ENCODE measurements at regions not wholly inside any gene's neighbourhood (a gene's known extent, or its start where the extent isn't known, plus 50 kb on each side); places are given as distances from the start of the nearest gene placed in this dataset.
A peak's percentile ranks its signal among the peaks of the same experiment; 100 is the strongest.

- no peak for TF ChIP-seq FOXM1 (IDR thresholded peaks at IDR 0.05; ENCODE audit: borderline replicate concordance, low read depth)
- no peak for TF ChIP-seq CEBPB (IDR thresholded peaks at IDR 0.05)
- TF ChIP-seq REST (IDR thresholded peaks at IDR 0.05; ENCODE audit: low read depth) = no peak
- TF ChIP-seq NFIC (IDR thresholded peaks at IDR 0.05) = no peak
- no peak for TF ChIP-seq CREB1 (IDR thresholded peaks at IDR 0.05; ENCODE audit: low read depth)
- TF ChIP-seq RAD21 (IDR thresholded peaks at IDR 0.05; ENCODE audit: low read depth) = no peak
- no peak for TF ChIP-seq USF1 (IDR thresholded peaks at IDR 0.05)
- no peak for TF ChIP-seq YY1 (IDR thresholded peaks at IDR 0.05; ENCODE audit: low read depth)
- no peak for TF ChIP-seq TCF12 (IDR thresholded peaks at IDR 0.05; ENCODE audit: low read depth)
- TF ChIP-seq ZBTB7A (IDR thresholded peaks at IDR 0.05; ENCODE audit: low read depth) = no peak
- no peak for TF ChIP-seq EP300 (IDR thresholded peaks at IDR 0.05; ENCODE audit: borderline replicate concordance)
- no peak for TF ChIP-seq MAX (IDR thresholded peaks at IDR 0.05)
- no peak for TF ChIP-seq TAF1 (IDR thresholded peaks at IDR 0.05; ENCODE audit: low read depth)
Observed at GRCh38 chr1:234840843-234841242, 230.9 kb upstream of the IRF2BP2 start.

- no peak for TF ChIP-seq FOXM1 (IDR thresholded peaks at IDR 0.05; ENCODE audit: borderline replicate concordance, low read depth)
- no peak for TF ChIP-seq USF1 (IDR thresholded peaks at IDR 0.05)
- TF ChIP-seq REST (IDR thresholded peaks at IDR 0.05; ENCODE audit: low read depth) = no peak
- no peak for TF ChIP-seq MAX (IDR thresholded peaks at IDR 0.05)
- TF ChIP-seq TEAD4 (IDR thresholded peaks at IDR 0.05) = no peak
- no peak for TF ChIP-seq TCF12 (IDR thresholded peaks at IDR 0.05; ENCODE audit: low read depth)
- TF ChIP-seq NFIC (IDR thresholded peaks at IDR 0.05) = no peak
- no peak for TF ChIP-seq TAF1 (IDR thresholded peaks at IDR 0.05; ENCODE audit: low read depth)
- TF ChIP-seq CREB1 (IDR thresholded peaks at IDR 0.05; ENCODE audit: low read depth) = no peak
- TF ChIP-seq EGR1 (IDR thresholded peaks at IDR 0.05) = no peak
- no peak for TF ChIP-seq ZBTB7A (IDR thresholded peaks at IDR 0.05; ENCODE audit: low read depth)
- TF ChIP-seq YY1 (IDR thresholded peaks at IDR 0.05; ENCODE audit: low read depth) = no peak
- no peak for TF ChIP-seq CEBPB (IDR thresholded peaks at IDR 0.05)
- TF ChIP-seq EP300 (IDR thresholded peaks at IDR 0.05; ENCODE audit: borderline replicate concordance) = no peak
- TF ChIP-seq RAD21 (IDR thresholded peaks at IDR 0.05; ENCODE audit: low read depth) = no peak
Observed at GRCh38 chr1:234840253-234840652, 230.3 kb upstream of the IRF2BP2 start.

GRCh38 chr1:234839663-234840062 is 229.7 kb upstream of the IRF2BP2 start:
- TF ChIP-seq TEAD4 (IDR thresholded peaks at IDR 0.05) (peak; percentile 47; the same call in 1 of the 2 replicates), REST (IDR thresholded peaks at IDR 0.05; ENCODE audit: low read depth) (no peak)

- no peak for TF ChIP-seq REST (IDR thresholded peaks at IDR 0.05; ENCODE audit: low read depth)
- TF ChIP-seq EGR1 (IDR thresholded peaks at IDR 0.05) = no peak
- TF ChIP-seq CEBPB (IDR thresholded peaks at IDR 0.05) = no peak
- TF ChIP-seq RAD21 (IDR thresholded peaks at IDR 0.05; ENCODE audit: low read depth) = no peak
- no peak for TF ChIP-seq USF1 (IDR thresholded peaks at IDR 0.05)
- no peak for TF ChIP-seq NFIC (IDR thresholded peaks at IDR 0.05)
- no peak for TF ChIP-seq TAF1 (IDR thresholded peaks at IDR 0.05; ENCODE audit: low read depth)
- no peak for TF ChIP-seq EP300 (IDR thresholded peaks at IDR 0.05; ENCODE audit: borderline replicate concordance)
- TF ChIP-seq TCF12 (IDR thresholded peaks at IDR 0.05; ENCODE audit: low read depth) = no peak
- TF ChIP-seq YY1 (IDR thresholded peaks at IDR 0.05; ENCODE audit: low read depth) = no peak
- no peak for TF ChIP-seq ZBTB7A (IDR thresholded peaks at IDR 0.05; ENCODE audit: low read depth)
- TF ChIP-seq MAX (IDR thresholded peaks at IDR 0.05) = no peak
Observed at GRCh38 chr1:234838820-234839219, 228.8 kb upstream of the IRF2BP2 start.
